ENCODE measurements at regions not wholly inside any gene's neighbourhood (a gene's known extent, or its start where the extent isn't known, plus 50 kb on each side); places are given as distances from the start of the nearest gene placed in this dataset.

DNA sequence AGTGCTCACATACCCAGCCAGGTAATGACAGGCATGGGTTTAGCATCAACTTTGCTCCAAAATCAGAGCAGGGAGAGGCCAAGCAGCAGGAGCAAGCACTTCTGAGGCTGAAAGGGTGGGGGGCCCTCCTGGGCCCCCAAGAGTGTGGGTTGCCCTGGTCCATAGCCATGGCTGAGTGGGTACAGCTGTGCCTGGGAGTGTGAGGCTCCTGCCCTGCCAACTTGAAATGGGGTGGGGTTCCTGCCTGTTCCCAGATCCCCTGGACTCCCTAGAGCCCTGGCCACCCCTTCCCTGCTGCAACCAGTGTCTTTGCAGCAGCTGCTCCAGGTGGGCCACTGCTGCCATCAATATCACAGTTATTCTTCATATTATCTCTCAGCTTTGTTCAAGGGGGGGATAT, 1224.2 kb upstream of the GJE1 start:
- no peak for DNase-seq (ENCODE audit: low spot score)

DNA sequence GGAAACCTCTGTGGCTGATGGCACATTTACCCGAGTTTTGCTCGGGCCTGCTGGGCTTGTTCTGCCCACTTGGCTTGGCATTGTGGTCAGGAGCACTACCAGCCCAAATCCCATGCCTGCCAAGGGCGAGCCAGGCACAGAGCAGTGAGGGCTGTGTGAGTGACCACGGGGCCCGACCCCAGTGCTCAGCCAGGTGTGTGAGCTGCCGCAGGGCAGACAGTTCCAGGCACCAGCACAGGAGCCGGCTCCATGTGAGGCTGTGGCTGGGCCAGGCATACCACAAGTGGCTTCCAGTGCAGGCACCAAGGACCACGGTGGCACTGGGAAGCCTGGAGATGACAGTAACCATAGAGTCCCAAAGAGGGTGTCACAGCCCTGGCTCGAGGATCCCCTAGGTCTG, 1225.5 kb upstream of the GJE1 start:
- DNase-seq (ENCODE audit: low spot score): no peak

DNA sequence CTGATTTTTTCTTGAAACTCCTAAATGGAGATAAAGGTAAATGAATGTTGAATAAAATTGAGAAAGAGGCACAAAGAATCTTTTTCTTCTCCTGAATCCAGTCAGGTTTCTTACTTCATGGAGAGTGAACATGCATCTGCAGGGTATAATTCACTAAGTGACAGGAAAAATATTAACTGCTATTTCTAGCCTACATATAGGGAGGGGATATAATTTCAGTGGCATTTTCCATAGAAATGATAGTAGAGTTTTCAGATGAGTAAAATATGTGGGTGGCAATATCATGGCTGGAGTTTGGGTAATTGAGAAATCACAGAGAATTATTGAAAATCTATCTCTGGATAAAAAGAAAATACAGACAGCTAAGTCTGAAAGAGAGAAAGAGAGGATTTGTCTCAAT, 1227.0 kb upstream of the GJE1 start:
- no peak for DNase-seq (ENCODE audit: low spot score)

DNA sequence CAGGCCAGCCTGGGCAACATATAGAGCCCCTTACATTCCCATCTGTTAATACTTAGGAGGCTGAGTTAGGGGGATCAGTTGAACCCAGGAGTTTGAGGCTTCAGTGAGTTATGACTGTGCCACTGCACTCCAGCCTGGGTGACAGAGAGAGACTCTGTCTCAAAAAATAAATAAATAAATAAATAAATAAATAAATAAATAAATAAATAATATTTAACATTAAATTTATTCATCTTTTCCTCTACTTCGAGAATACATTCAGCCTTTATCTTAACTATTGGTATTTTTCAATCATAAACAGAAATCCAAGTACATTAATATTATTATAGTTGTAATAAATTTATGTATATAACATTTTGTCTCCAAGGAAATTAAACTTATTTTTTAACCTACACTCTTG, 1227.7 kb upstream of the GJE1 start:
- no peak for DNase-seq (ENCODE audit: low spot score)

DNA sequence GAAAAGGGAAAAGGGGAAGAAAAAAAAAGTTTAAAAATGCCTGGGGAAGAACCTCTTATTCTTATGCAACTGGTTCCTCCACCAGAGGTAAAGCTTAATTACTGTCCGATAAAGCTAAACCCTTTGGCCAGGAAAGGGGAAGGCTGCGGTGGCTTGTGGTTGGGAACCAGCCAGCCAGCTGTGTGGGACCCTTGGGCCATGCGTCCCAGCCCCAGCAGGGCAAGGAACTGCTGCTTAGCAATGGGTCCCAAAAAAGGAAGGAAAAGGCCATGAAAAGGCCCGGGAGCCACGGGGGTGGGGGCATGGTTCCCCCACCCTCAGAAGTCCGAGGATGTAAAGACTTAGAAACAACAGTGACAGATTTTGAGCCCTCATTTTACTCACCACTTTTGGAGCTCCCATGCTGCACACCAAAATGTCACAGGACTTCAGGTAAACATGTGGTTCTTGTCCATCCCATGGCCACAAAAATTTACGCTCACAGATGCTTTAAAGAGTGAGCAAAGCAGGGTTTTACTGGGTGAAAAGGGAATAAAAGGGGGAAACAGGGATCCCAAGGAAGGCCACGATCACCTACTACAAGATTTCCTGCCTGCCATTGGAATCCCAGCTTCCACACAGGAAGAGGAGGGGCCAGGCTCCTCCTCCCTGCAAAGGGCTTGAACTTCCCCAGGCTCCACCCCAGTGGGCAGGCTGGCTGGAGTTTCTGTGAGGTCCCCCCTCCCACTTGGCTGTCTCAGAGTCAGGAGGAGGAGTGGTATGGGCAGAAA, 1234.7 kb upstream of the GJE1 start:
- DNase-seq (ENCODE audit: low spot score): no peak

DNA sequence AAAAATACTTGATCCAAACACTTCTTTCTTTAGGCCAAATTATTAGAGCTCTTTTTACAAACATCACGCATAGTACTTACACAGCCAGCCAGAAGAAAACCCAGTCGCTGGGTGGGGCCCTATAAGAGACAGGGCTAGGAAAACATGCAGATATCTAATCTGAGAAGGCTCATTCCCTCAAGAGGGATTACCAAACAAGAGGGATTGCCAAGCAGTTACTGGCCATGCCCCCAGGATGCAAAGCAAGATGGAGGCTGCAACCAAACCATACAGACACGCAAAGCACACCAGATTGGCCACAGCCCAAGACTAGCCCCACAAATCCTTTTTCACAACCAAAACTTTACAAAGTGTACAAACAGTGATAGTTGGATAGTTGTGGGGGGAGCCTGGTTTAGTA, 1235.4 kb upstream of the GJE1 start:
- no peak for DNase-seq (ENCODE audit: low spot score)

DNA sequence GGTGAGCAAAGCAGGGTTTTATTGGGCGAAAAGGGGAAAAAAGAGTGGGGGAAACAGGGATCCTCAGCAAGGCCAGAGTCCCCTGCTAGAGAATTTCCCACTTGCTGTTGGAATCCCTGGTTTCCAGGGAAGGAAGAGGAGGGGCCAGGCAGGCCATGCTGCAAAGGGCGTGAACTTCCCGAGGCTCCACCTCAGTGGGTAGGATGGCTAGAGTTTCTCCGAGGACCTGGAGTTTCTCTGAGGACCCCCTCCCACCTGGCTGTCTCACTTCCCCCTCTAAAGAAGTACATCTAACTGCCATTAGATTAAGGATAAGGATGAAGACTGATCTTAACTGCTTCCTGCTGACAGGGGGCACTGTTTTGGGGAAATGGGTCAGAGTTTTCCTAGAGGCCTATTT, 1239.3 kb upstream of the GJE1 start:
- no peak for DNase-seq (ENCODE audit: low spot score)

DNA sequence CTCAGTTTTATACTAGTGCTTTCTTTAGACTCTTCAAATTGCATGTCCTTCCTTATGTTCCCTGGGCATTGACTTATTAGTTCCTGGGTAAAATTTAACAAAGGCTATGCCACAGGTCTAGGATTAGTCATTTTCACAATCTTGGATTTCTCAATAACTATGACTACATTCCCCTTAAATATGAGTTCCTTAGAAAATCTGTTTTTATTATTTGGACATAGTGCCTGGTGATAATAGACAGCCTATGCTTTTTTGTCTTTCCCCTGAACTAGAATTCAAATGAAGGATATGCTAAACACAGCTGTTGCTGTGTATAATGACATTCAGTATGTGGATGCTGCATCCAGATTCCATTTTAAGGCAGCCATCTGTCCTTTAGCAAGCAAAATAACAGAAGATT, 1252.8 kb upstream of the GJE1 start:
- DNase-seq (ENCODE audit: low spot score): no peak

DNA sequence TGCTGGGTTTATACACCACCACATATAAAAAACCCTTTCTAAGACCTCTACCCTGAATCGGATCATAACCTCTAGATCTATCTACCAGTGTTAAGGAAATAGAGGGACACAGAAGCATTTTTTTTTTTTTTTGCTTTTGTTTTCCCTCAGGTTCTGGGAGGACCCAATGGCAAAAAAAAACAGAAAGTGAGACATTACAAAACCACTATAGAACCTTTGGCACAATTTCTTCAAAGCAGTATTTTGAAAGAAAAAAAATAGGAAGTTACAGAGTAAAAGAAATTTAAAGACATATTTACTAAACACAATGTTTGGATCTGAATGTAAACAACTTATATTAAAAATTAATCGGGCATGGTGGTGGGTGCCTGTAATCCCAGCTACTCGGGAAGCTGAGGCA, 1258.7 kb upstream of the GJE1 start:
- no peak for DNase-seq (ENCODE audit: low spot score)

DNA sequence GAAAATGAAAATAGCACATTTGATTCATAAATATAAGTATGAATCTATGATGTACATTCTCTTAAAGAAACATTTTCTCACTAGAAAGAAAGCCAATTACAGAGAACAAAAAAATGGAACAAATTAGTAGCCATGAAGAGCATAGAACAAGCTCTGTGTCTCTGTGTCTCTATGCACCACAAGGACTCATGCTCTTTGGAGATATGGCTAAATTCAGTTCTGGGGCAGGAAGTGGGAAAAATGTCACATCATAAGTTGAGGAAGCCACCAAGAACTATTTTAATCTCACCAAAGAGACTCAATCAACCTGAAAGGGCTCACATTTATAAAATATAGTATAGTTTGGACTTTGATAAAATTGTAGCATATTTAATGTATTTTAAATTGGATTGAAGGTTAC, 1259.8 kb upstream of the GJE1 start:
- DNase-seq (ENCODE audit: low spot score): no peak

DNA sequence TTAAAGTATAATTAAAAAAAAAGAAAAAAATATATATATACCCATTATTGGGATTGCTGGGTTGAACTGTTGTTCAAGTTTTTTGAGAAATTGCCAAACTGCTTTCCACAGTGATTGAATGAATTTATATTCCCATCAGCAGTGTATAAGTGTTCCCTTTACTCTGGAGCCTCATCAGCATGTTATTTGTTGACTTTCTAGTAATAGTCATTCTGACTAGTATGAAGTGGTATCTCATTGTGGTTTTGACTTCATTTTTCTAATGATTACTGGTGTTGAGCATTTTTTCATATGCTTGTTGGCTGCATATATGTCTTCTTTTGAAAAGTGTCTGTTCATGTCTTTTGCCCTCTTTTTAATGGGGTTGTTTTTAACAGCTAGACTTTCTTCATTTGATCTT, 1260.8 kb upstream of the GJE1 start:
- no peak for DNase-seq (ENCODE audit: low spot score)

DNA sequence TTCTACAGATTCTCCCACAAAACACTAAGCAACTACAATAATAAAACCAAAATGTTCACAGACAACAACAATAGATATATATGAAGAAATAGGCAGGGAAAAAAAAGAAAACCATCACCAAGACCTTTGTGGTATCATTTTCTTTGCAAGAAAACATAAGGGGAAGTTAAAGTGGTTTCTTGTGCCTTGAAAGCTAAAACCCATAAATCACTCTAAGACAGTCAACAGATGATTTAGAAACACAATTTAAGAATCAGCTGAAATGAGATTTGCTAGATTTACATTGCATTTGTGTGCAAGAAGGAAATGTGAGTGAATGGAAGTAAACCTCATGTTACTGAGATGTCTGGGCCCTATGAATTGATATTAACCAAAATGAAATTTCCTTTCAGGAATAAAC, 1265.4 kb upstream of the GJE1 start:
- no peak for DNase-seq (ENCODE audit: low spot score)

DNA sequence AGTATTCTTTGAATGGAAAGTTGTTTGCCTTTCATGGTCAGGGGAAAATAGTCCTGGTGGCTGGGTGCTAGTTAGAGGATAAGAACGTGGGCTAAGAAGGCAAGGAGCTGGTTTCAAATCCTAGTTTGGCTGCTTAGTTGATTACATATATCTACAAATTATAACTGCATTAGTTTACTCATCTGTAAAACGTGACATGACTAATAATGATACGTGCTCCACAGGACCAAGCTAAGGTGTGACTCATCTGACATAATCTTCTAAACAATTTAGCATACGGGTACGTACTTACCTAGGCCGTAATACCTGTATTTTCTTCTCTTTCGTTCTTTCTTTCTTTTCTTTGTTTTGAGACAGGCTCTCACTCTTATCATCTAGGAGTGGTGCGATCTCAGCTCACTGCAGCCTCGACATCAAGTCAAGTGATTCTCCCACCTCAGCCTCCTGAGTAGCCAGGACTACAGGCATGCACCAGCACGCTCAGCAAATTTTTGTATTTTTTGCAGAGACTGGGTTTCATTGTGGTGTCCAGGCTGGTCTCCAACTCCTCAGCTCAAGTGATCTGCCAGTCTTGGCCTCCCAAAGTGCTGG, 1274.2 kb upstream of the GJE1 start:
- DNase-seq (ENCODE audit: low spot score): no peak

DNA sequence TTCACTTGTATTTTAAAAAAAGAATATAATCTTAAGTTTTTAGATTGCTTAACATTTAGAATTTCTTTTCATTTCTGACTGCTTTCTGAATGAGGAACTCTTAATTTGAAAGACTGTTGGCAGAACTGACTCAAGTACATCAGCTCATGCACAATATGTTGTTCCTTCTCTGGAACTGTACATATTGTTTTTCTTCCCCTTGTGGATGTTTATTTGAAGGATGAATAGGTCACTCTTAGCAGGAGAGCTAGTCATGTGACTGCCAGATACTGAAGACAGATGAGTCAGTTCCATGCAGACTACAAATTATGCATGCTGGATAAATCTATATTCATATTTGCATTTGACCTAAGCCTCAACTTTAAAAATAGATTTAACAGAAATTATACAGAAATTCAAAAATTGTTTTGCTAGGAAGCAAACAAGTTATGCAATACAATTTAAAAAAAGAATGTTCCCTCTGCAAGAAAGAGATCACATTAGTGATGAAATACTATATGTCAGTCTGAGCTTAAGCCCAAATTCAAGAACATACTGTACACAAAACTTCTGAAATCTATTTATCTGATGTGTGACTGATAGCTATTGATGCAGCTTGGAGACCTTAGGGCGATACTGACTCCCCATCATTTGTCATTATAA, 1274.9 kb upstream of the GJE1 start:
- DNase-seq (ENCODE audit: low spot score): peak; percentile 10

DNA sequence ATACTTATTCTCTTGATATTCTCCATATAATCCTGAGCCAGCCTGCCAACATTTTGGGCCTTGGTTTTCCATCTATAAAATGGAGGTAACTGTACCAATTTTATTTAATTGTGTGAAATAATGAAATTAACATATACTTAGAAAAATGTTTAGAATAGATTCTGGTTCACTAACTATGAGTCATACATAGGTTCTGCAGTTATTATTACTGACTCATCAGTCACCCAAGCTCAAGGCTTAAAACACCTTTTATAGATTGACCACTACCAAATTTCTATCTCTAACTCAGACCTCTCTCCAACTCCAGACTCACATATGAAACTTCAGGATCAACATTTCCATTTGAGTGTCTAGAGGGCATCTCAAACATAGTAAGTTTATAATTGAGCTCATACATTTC, 1277.2 kb upstream of the GJE1 start:
- DNase-seq (ENCODE audit: low spot score): no peak

DNA sequence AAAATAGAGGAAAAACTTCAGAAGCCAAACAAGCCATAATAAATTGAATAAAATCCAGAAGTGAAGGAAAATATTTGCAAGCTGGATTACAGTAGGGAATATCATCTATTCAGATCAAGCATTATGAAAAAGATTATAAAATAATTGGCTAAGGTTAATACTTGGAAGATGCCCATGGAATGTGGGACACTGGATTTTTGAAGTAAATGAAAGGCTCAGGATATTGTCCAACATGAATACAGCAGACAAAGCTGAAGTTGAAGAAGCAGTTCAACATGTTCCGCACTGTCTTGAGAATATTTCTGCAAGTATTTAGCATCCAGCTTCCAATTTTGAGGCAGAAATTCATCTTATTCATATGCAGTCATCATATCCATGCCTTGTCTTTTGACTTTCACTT, 1278.4 kb upstream of the GJE1 start:
- no peak for DNase-seq (ENCODE audit: low spot score)

DNA sequence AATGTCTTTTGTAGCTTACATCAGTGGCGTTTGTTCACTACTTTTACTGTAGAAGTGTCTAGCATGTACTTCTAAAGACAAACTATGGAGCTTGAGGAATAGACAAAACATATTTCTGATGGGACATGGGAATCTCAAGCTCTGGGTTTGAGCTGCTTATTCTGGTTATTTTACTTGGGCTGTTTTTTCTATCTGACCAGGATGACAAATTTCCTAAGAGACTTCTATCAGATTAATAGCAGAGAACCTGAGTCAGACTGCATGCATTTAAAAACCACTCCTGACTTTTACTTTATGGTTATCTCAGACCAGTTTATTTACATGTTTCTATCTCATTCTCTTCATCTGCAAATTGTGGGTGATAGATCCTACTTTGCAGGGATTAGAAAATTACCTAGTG, 1282.3 kb upstream of the GJE1 start:
- no peak for DNase-seq (ENCODE audit: low spot score)

DNA sequence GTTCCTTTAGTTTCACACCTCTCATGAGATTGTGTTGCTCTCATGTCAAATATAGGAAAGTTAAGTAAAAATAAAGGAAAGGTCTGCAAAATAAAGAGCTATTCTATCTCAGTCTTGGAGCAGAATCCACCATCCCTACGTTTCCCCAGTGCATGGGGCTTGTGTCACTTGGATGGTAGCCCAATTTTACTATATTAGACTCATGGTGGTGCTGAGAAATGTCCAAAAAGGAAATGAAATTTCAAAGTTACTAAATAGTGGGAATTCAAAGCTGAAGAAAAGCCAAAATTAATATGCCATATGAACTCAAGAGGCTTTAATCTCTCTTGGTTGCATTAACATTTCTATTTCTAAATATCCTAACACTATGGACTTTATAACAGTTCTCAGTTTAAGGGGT, 1283.3 kb upstream of the GJE1 start:
- no peak for DNase-seq (ENCODE audit: low spot score)

DNA sequence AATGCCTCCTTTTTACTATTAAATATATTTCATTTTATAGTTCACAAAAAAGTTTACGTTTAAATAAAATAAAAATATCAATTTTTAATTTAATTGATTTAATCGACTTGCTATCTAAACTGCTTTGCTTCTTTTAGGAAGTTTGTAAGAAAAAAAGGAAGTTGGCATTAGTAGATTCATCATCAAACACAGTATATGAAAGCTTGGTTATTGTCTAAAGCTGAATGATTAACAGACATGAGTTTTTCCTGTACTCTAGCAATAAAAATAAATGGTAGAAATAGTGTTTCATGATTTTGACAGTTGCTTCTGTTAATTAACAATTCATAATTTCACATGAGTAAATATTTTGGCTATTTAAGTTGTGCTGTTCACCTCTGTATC, 1285.5 kb upstream of the GJE1 start:
- DNase-seq (ENCODE audit: low spot score): no peak

DNA sequence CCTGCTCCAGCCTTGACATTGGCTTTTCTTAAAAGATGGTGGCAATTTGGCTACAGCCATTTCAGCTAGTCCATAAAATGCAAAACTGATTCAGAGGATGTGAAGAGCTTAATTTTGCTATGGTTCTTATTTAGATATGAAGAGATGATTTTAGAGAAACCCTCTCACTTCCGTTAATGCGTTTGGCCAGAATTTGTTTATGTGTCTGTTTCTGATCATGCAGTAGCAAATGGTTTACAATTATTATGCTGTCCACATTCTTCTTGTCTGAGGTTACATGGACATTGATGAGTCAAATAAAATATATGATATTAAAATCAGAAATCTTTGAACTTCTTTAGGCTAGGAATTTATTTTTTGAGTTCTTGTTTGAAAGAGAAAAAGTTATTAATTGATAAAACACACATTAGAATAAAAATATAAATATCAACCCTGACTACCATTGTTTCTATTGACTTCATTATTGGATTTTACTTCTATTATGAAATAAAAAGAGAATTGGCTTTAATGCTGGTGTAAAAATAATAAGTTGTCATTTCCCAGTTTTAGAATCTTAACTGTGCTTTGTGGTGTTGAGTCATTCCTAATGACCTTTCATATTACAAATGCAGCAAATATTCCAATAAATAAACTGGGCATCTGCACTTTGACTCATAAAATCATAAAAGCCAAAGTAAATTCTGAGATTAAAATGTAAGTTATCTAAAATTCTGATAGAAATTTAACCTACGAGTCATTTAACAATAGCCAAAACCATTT, 1286.0 kb upstream of the GJE1 start:
- DNase-seq (ENCODE audit: low spot score): no peak

DNA sequence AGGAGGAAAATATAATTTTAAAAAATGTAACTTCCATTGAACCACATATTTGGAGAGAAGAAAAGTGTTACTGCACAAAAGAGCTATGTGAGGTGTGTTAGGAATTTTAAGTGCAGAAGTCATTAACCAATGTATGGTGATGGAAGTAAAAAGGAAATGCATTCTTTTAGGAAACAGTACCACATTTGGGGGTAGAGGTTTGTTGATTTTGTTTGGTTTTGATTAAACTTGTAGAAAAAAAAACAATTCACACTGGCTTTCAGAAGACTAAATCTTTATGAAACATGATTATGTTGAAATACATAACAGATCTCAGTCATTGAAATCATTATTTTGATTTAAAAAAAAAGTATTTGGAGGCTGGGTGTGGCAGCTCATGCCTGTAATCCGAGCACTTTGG, 1287.0 kb upstream of the GJE1 start:
- no peak for DNase-seq (ENCODE audit: low spot score)

DNA sequence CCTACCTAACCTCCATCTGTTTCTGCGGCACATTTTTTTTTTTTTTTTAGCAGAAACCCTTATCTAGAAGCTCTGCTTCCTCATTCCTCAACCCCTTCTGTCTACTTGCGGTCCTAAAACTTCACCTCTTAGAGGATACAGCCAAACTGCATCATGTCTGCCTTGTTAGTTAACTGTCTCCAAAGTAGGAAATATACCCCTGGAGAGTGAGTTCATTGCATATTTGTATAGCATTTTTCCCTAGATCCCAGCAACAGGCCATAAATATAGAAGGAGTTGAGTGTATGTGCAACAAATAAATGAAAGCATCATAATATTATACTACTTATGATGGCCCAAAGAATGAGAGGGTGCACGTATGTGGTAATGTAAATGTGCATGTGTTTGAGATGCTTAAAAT, 1288.6 kb upstream of the GJE1 start:
- DNase-seq (ENCODE audit: low spot score): no peak

DNA sequence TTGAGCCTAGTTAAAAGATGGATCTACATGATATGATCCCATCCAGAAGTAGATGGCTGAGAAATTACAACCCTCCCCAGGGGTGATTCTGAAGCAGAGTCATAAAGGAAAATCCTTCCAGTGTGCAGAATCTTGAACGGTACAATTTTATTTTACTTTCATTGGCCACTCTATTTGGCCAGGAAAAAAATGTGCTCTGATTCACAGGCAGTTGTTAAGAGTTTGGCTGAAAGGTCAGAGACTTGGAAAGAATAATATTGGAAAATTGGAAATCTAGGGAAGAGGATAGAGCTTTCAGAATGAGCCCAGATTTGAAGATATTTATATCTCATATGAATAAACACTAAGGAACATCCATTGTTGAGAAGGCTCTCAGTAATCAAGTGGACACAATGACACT, 1299.3 kb upstream of the GJE1 start:
- DNase-seq (ENCODE audit: low spot score): no peak
